IMR-90 (cell line): ENCODE measurements at regions not wholly inside any gene's neighbourhood (a gene's known extent, or its start where the extent isn't known, plus 50 kb on each side); places are given as distances from the start of the nearest gene placed in this dataset.

Source experiments
- ATAC-seq: fragments of 200-7000 bp; cut with Tn5 transposase; 2 replicates; pipeline ENCODE4 v1.9.1; 2020; ENCODE audit warnings: low read depth, mild to moderate bottlenecking, moderate library complexity
- BruUV-seq: library from RNA; stranded (reverse); fragments of 400-500 nt; replicated peaks from 2 replicates; lab custom pipeline; 2021; lab: Mats Ljungman, UMichigan
- CTCF ChIA-PET: fragments of 300-600 bp; formaldehyde crosslinking; extraction: SDS; loops from one replicate; lab custom pipeline; 2021; ENCODE audit warnings: antibody characterized with exemption; lab: Yijun Ruan, JAX
- POLR2A ChIA-PET: fragments of 300-600 bp; sonication (Branson Sonifier 250); formaldehyde crosslinking; loops from one replicate; lab custom pipeline; 2022; ENCODE audit warnings: antibody characterized with exemption; ENCODE audit not compliant: unreplicated experiment; lab: Charles Lee
- DNase-seq: peaks from one replicate; pipeline ENCODE4 v3.0.0; 2013
- H2AFZ ChIP-seq: replicated peaks from 2 replicates; pipeline ENCODE3; 2013; ENCODE audit warnings: low read length, mild to moderate bottlenecking; ENCODE audit not compliant: poor library complexity
- H2AK5ac ChIP-seq: 2 replicates; pipeline ENCODE4 v1.6.1; 2013; ENCODE audit warnings: low read depth, low read length, inconsistent platforms
- H2AK9ac ChIP-seq: replicated peaks from 2 replicates; pipeline ENCODE3; 2013; ENCODE audit warnings: mild to moderate bottlenecking, low read depth, low read length, moderate library complexity; ENCODE audit not compliant: poor library complexity
- H2BK120ac ChIP-seq: 2 replicates; pipeline ENCODE4 v1.6.1; 2013; ENCODE audit warnings: low read depth, low read length, inconsistent platforms
- H2BK15ac ChIP-seq: 3 replicates; pipeline ENCODE4 v1.6.1; 2013; ENCODE audit warnings: low read depth, low read length, inconsistent platforms
- H2BK20ac ChIP-seq: 2 replicates; pipeline ENCODE4 v1.6.1; 2013; ENCODE audit warnings: low read depth, mild to moderate bottlenecking, inconsistent platforms, low read length, moderate library complexity
- H2BK5ac ChIP-seq: 2 replicates; pipeline ENCODE4 v1.6.1; 2013; ENCODE audit warnings: mild to moderate bottlenecking, low read depth, low read length, inconsistent platforms; ENCODE audit not compliant: poor library complexity, severe bottlenecking
- H3K14ac ChIP-seq: replicated peaks from 2 replicates; pipeline ENCODE4 v1.6.1; 2013; ENCODE audit warnings: low read depth, low read length, inconsistent platforms
- H3K18ac ChIP-seq: 2 replicates; pipeline ENCODE4 v1.6.1; 2013; ENCODE audit warnings: low read depth, low read length, control low read depth
- H3K23ac ChIP-seq: 2 replicates; pipeline ENCODE4 v1.6.1; 2013; ENCODE audit warnings: low read depth, low read length, inconsistent platforms
- H3K27ac ChIP-seq: 2 replicates; pipeline ENCODE4 v1.5.1; 2013; ENCODE audit warnings: mild to moderate bottlenecking, control low read depth, low read length; ENCODE audit not compliant: insufficient read depth
- H3K27me3 ChIP-seq: 2 replicates; pipeline ENCODE4 v1.6.1; 2013; ENCODE audit warnings: low read length; ENCODE audit not compliant: control insufficient read depth, insufficient read depth
- H3K36me3 ChIP-seq: 2 replicates; pipeline ENCODE4 v1.6.1; 2013; ENCODE audit warnings: low read length, mixed read lengths; ENCODE audit not compliant: control insufficient read depth, insufficient read depth
- H3K4ac ChIP-seq: 2 replicates; pipeline ENCODE4 v1.6.1; 2013; ENCODE audit warnings: low read depth, low read length, inconsistent platforms
- H3K4me1 ChIP-seq: 2 replicates; pipeline ENCODE4 v1.6.1; 2013; ENCODE audit warnings: low read length, mixed read lengths; ENCODE audit not compliant: control insufficient read depth, insufficient read depth
- H3K4me2 ChIP-seq: 2 replicates; pipeline ENCODE4 v1.6.1; 2013; ENCODE audit warnings: low read depth, mild to moderate bottlenecking, control low read depth, low read length, moderate library complexity
- H3K4me3 ChIP-seq: 2 replicates; pipeline ENCODE4 v1.5.1; 2013; ENCODE audit warnings: low read depth, mild to moderate bottlenecking, control low read depth, low read length, moderate library complexity; ENCODE audit not compliant: insufficient read depth
- H3K56ac ChIP-seq: 2 replicates; pipeline ENCODE4 v1.6.1; 2013; ENCODE audit warnings: low read length, inconsistent platforms; ENCODE audit not compliant: insufficient read depth; ENCODE audit errors: extremely low read depth
- H3K79me1 ChIP-seq, 2 experiments: 2 replicates each; pipeline ENCODE4 v1.6.1; 2013; ENCODE audit warnings: low read length in 2 of 2, inconsistent platforms in 1 of 2, low read depth in 1 of 2
- H3K9ac ChIP-seq: 2 replicates; pipeline ENCODE4 v1.6.1; 2013; ENCODE audit warnings: low read depth, low read length, control low read depth
- H3K9me1 ChIP-seq: 2 replicates; pipeline ENCODE4 v1.6.1; 2013; ENCODE audit warnings: low read length, inconsistent platforms; ENCODE audit not compliant: insufficient read depth
- H3K9me3 ChIP-seq: 2 replicates; pipeline ENCODE4 v1.6.1; 2013; ENCODE audit warnings: low read length; ENCODE audit not compliant: control insufficient read depth, insufficient read depth
- H4K20me1 ChIP-seq: 2 replicates; pipeline ENCODE4 v1.6.1; 2013; ENCODE audit warnings: low read length, inconsistent platforms; ENCODE audit not compliant: insufficient read depth
- H4K5ac ChIP-seq: 2 replicates; pipeline ENCODE4 v1.6.1; 2013; ENCODE audit warnings: mild to moderate bottlenecking, low read depth, low read length, control low read depth
- H4K8ac ChIP-seq, 2 experiments: 2 replicates each; pipeline ENCODE4 v1.6.1; 2013; ENCODE audit warnings: low read depth in 2 of 2, low read length in 2 of 2, control low read depth in 1 of 2, inconsistent platforms in 1 of 2
- H4K91ac ChIP-seq: 2 replicates; pipeline ENCODE4 v1.6.1; 2013; ENCODE audit warnings: low read depth, low read length, inconsistent platforms; ENCODE audit not compliant: insufficient read depth
- BHLHE40 ChIP-seq: fragments of 150-350 bp; IDR thresholded peaks from 2 replicates; pipeline ENCODE4 v1.6.1; 2016; ENCODE audit warnings: mild to moderate bottlenecking, low read depth, low read length
- CEBPB ChIP-seq: IDR thresholded peaks from 2 replicates; pipeline ENCODE4 v1.6.1; 2012; ENCODE audit warnings: low read depth, low read length, improper control_type of control experiment
- CHD1 ChIP-seq: IDR thresholded peaks from 2 replicates; pipeline ENCODE4 v1.6.1; 2012; ENCODE audit warnings: low read depth, low read length, improper control_type of control experiment
- CTCF ChIP-seq: conservative IDR thresholded peaks from 2 replicates; pipeline ENCODE4 v1.5.1; 2012; ENCODE audit warnings: mild to moderate bottlenecking, low read depth, low read length, improper control_type of control experiment
- ELK1 ChIP-seq: fragments of 150-350 bp; IDR thresholded peaks from 2 replicates; pipeline ENCODE4 v1.6.1; 2016; ENCODE audit warnings: low read depth, mild to moderate bottlenecking, low read length, moderate library complexity, borderline replicate concordance
- FOS ChIP-seq: fragments of 150-350 bp; IDR thresholded peaks from 2 replicates; pipeline ENCODE4 v1.6.1; 2016; ENCODE audit warnings: low read depth, low read length
- MAFK ChIP-seq: IDR thresholded peaks from 2 replicates; pipeline ENCODE4 v1.6.1; 2012; ENCODE audit warnings: low read depth, low read length, improper control_type of control experiment
- MAZ ChIP-seq: IDR thresholded peaks from 2 replicates; pipeline ENCODE4 v1.6.1; 2012; ENCODE audit warnings: low read depth, mild to moderate bottlenecking, low read length, improper control_type of control experiment, moderate library complexity, borderline replicate concordance
- MXI1 ChIP-seq: IDR thresholded peaks from 2 replicates; pipeline ENCODE4 v1.6.1; 2012; ENCODE audit warnings: low read depth, mild to moderate bottlenecking, low read length, moderate library complexity, borderline replicate concordance
- NFE2L2 ChIP-seq: fragments of 150-350 bp; IDR thresholded peaks from 2 replicates; pipeline ENCODE4 v1.6.1; 2016; ENCODE audit warnings: low read depth, mild to moderate bottlenecking, low read length
- POLR2A ChIP-seq: IDR thresholded peaks from 2 replicates; pipeline ENCODE4 v1.6.1; 2012; ENCODE audit warnings: mild to moderate bottlenecking, low read depth, low read length
- RAD21 ChIP-seq: IDR thresholded peaks from 2 replicates; pipeline ENCODE4 v1.6.1; 2012; ENCODE audit warnings: low read length, improper control_type of control experiment
- RCOR1 ChIP-seq: IDR thresholded peaks from 2 replicates; pipeline ENCODE4 v1.6.1; 2012; ENCODE audit warnings: mild to moderate bottlenecking, low read length, improper control_type of control experiment; ENCODE audit not compliant: insufficient replicate concordance
- RFX5 ChIP-seq: IDR thresholded peaks from 2 replicates; pipeline ENCODE4 v1.8.0; 2012; ENCODE audit warnings: low read depth, mild to moderate bottlenecking, low read length, moderate library complexity
- SMC3 ChIP-seq: fragments of 150-350 bp; IDR thresholded peaks from 2 replicates; pipeline ENCODE4 v1.6.1; 2016; ENCODE audit warnings: low read depth, mild to moderate bottlenecking, antibody characterized with exemption, low read length, moderate library complexity
- USF2 ChIP-seq: fragments of 150-350 bp; IDR thresholded peaks from 2 replicates; pipeline ENCODE4 v1.6.1; 2017; ENCODE audit warnings: mild to moderate bottlenecking, antibody characterized with exemption, low read length, low read depth
- WGBS, 2 experiments: methylation state at CpG; one replicate each; pipeline versions ENCODE4 v1.1.5 to v1.1.7; 2013; ENCODE audit warnings: missing lambda C conversion rate in 2 of 2; ENCODE audit not compliant: insufficient read length in 1 of 2; ENCODE audit errors: extremely low coverage in 2 of 2; 5-methylcytosine and 5-hydroxymethylcytosine counted together
- dilution Hi-C: fragments of 300-500 bp; cut with HindIII; formaldehyde crosslinking; loops from one replicate; pipeline ENCODE4 v1.14.3; 2018; ENCODE audit warnings: low sequenced_read_pairs; ENCODE audit not compliant: unreplicated experiment
- in situ Hi-C: fragments of 300-500 bp; cut with MboI; formaldehyde crosslinking; loops from 3 replicates; pipeline ENCODE4 v1.14.3; 2019; ENCODE audit warnings: low sequenced_read_pairs, inconsistent platforms, mixed read lengths
- intact Hi-C: fragments of 100-400 bp; cut with micrococcal nuclease; formaldehyde crosslinking; loops from 2 replicates; pipeline ENCODE4 v1.10.0; 2022

- Histone ChIP-seq H3K27me3 (no peaks in the 10 kb centered on the region; the same call in 1 of the 2 replicates), H3K4me2 (no peak overlapping the region), H3K36me3 (no peaks in the 10 kb centered on the region), H2BK15ac (no peak overlapping the region), H3K4me3 (no peak overlapping the region), H3K9ac (no peak overlapping the region), H3K79me1 (no peaks in the 10 kb centered on the region), H4K20me1 (no peaks in the 10 kb centered on the region), H3K56ac (no peak overlapping the region), H3K14ac (no peak overlapping the region), H2BK120ac (no peak overlapping the region), H2BK20ac (no peak overlapping the region), H3K9me3 (no peaks in the 10 kb centered on the region), H3K4me1 (no peaks in the 10 kb centered on the region), H2AK9ac (no peak overlapping the region), H3K4ac (no peak overlapping the region), H4K8ac (no peak overlapping the region), H2AK5ac (no peak overlapping the region), H3K23ac (no peak overlapping the region), H3K9me1 (no peaks in the 10 kb centered on the region), H4K91ac (no peak overlapping the region), H2AFZ (no peak overlapping the region), H3K27ac (no peak overlapping the region), H2BK5ac (no peak overlapping the region), H3K18ac (no peak overlapping the region), H4K5ac (no peak overlapping the region)
- ChIA-PET CTCF (interaction anchor here (0.6 kb wide), 1 partner anchor 110 kb away, joined by 3 read pairs; no protein-coding TSS in a partner anchor), POLR2A (no interaction called here)
- dilution Hi-C loops, result no loop called here
- intact Hi-C loops, result no loop called here
- DNase-seq (no peak), ATAC-seq (no peak)
- BruUV-seq, result no TSS peak
- WGBS, 2 experiments, result no CpG with 5 or more reads among the region's 2 CpGs
- no peak for TF ChIP-seq MAZ
- no peak for TF ChIP-seq BHLHE40
- TF ChIP-seq RAD21, result no peak
- TF ChIP-seq CHD1, result no peak
- no peak for TF ChIP-seq USF2
- TF ChIP-seq NFE2L2, result no peak
- TF ChIP-seq MXI1, result no peak
- TF ChIP-seq FOS, result no peak
- TF ChIP-seq MAFK, result no peak
- TF ChIP-seq RCOR1, result no peak
- TF ChIP-seq SMC3, result no peak
- no peak for TF ChIP-seq CTCF
- TF ChIP-seq ELK1, result no peak
- no peak for TF ChIP-seq RFX5
- no peak for TF ChIP-seq POLR2A
- TF ChIP-seq CEBPB, result no peak
- in situ Hi-C loops, result no loop called here
Observed at GRCh38 chr12:85559127-85559526, 277.1 kb downstream of the RASSF9 start.
